ENCODE measurements at regions not wholly inside any gene's neighbourhood (a gene's known extent, or its start where the extent isn't known, plus 50 kb on each side); places are given as distances from the start of the nearest gene placed in this dataset.

- Histone ChIP-seq H3K27me3 (ENCODE audit: control insufficient read depth, insufficient read depth, low read length) (no peaks in the 10 kb centered on the region), H3K36me3 (ENCODE audit: control insufficient read depth, insufficient read depth, low read length) (no peaks in the 10 kb centered on the region), H3K4me3 (ENCODE audit: low read depth, low read length) (no peak overlapping the region)
- DNase-seq (ENCODE audit: low read depth) = no peak
- TF ChIP-seq CTCF (IDR thresholded peaks at IDR 0.05; ENCODE audit: insufficient read depth, low read length, poor library complexity, severe bottlenecking) = no peak
Measured at GRCh38 chr11:112507281-112507680, 246.6 kb upstream of the PLET1 start.

GRCh38 chr11:112508750-112509149, 248.1 kb upstream of the PLET1 start:
- no peaks in the 10 kb centered on the region for H3K27me3 ChIP-seq (ENCODE audit: control insufficient read depth, insufficient read depth, low read length)
- no peak for TF ChIP-seq CTCF (IDR thresholded peaks at IDR 0.05; ENCODE audit: insufficient read depth, low read length, poor library complexity, severe bottlenecking)
- no peak overlapping the region for H3K4me3 ChIP-seq (ENCODE audit: low read depth, low read length)
- DNase-seq (ENCODE audit: low read depth) = no peak
- no peaks in the 10 kb centered on the region for H3K36me3 ChIP-seq (ENCODE audit: control insufficient read depth, insufficient read depth, low read length)

- DNase-seq (ENCODE audit: low read depth) = no peak
- Histone ChIP-seq H3K27me3 (ENCODE audit: control insufficient read depth, insufficient read depth, low read length) (no peaks in the 10 kb centered on the region), H3K36me3 (ENCODE audit: control insufficient read depth, insufficient read depth, low read length) (no peaks in the 10 kb centered on the region), H3K4me3 (ENCODE audit: low read depth, low read length) (no peak overlapping the region)
- TF ChIP-seq CTCF (IDR thresholded peaks at IDR 0.05; ENCODE audit: insufficient read depth, low read length, poor library complexity, severe bottlenecking) = no peak
Measured at GRCh38 chr11:112509300-112509699, 248.6 kb upstream of the PLET1 start.

- Histone ChIP-seq H3K36me3 (ENCODE audit: control insufficient read depth, insufficient read depth, low read length) (no peaks in the 10 kb centered on the region), H3K4me3 (ENCODE audit: low read depth, low read length) (no peak overlapping the region), H3K27me3 (ENCODE audit: control insufficient read depth, insufficient read depth, low read length) (no peaks in the 10 kb centered on the region)
- TF ChIP-seq CTCF (IDR thresholded peaks at IDR 0.05; ENCODE audit: insufficient read depth, low read length, poor library complexity, severe bottlenecking) = no peak
- no peak for DNase-seq (ENCODE audit: low read depth)
Measured at GRCh38 chr11:112511271-112511670, 250.6 kb upstream of the PLET1 start.

GRCh38 chr11:112511911-112512310, 251.3 kb upstream of the PLET1 start:
- Histone ChIP-seq H3K4me3 (ENCODE audit: low read depth, low read length) (no peak overlapping the region), H3K27me3 (ENCODE audit: control insufficient read depth, insufficient read depth, low read length) (no peaks in the 10 kb centered on the region), H3K36me3 (ENCODE audit: control insufficient read depth, insufficient read depth, low read length) (no peaks in the 10 kb centered on the region)
- TF ChIP-seq CTCF (IDR thresholded peaks at IDR 0.05; ENCODE audit: insufficient read depth, low read length, poor library complexity, severe bottlenecking) = no peak
- DNase-seq (ENCODE audit: low read depth) = no peak

GRCh38 chr11:112513417-112513816, 252.8 kb upstream of the PLET1 start:
- TF ChIP-seq CTCF (IDR thresholded peaks at IDR 0.05; ENCODE audit: insufficient read depth, low read length, poor library complexity, severe bottlenecking) = no peak
- no peak overlapping the region for H3K4me3 ChIP-seq (ENCODE audit: low read depth, low read length)

More at GRCh38 chr11:112513417-112513816, 252.8 kb upstream of the PLET1 start:
- no peaks in the 10 kb centered on the region for H3K36me3 ChIP-seq (ENCODE audit: control insufficient read depth, insufficient read depth, low read length)
- DNase-seq (ENCODE audit: low read depth) = no peak
- no peaks in the 10 kb centered on the region for H3K27me3 ChIP-seq (ENCODE audit: control insufficient read depth, insufficient read depth, low read length)
